EL (cell line): ENCODE measurements at regions not wholly inside any gene's neighbourhood (a gene's known extent, or its start where the extent isn't known, plus 50 kb on each side); places are given as distances from the start of the nearest gene placed in this dataset.
"Not testable (repeated sequence)": the region's sequence is repeated elsewhere in the genome, so short reads cannot be mapped to it uniquely, and the experiment has no call there.

Source experiments
- DNase-seq: peaks from one replicate; pipeline ENCODE4 v3.0.0-alpha.2; 2016

GRCh38 chr5:63180190-63180589, 601.6 kb downstream of the LRRC70 start:
- DNase-seq: not testable (repeated sequence)

DNA sequence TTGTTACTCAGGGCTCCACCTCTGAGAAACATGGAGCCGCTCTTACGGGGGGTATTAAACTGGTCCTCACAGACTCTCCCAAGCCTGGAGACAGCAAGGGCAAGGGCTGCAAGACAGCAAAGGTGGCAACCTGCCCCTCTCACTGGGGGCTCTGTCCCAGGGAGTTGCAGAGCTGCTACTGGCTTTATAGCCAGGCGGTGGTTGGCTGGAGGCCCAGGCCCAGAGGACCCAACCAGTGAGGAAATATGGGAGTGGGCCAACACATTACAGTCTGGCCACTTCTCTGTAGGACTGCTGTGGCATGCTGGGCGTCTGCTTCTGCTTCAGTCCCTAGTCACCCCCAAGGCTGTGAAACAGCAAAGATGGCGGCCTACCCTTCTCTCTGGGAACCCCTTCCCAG, 597.2 kb downstream of the LRRC70 start:
- DNase-seq: no peak

GRCh38 chr5:63170486-63170885, 591.9 kb downstream of the LRRC70 start:
- no peak for DNase-seq

- DNase-seq: no peak
Measured at GRCh38 chr5:63164838-63165535, 586.4 kb downstream of the LRRC70 start.

DNA sequence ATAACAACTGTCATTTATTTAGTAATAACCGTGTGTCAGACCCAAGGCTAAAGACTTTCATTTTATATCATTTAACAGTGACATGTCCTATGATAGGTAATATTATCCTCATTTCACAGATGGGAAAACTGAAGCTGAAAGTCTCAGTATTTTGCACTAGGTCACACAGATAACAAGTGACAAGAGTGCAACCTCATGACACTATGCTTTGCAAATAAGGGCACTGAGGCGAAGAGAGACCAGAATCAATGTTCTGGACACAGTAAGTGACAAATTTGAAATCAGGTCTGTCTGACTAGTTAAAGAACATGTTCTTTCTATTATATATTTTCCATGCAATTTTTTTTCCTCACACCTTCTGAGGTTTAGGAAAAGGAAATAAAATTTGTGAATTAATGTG, 585.7 kb downstream of the LRRC70 start:
- DNase-seq: no peak

DNA sequence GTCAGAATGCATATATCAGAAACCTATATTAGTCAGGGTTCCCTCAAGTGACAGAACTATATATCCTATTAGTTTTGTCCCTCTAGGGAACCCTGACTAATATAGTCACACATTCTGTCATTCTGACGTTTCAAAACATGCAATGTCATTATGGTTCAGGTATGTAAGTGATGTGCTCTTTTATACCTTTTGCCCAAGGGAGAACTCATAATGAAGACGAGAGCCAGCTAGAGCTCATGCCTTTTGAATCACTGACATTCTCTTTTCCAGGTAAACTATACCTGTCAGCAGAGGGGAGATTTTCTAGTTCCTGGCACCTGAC, 576.7 kb downstream of the LRRC70 start:
- DNase-seq: no peak

DNA sequence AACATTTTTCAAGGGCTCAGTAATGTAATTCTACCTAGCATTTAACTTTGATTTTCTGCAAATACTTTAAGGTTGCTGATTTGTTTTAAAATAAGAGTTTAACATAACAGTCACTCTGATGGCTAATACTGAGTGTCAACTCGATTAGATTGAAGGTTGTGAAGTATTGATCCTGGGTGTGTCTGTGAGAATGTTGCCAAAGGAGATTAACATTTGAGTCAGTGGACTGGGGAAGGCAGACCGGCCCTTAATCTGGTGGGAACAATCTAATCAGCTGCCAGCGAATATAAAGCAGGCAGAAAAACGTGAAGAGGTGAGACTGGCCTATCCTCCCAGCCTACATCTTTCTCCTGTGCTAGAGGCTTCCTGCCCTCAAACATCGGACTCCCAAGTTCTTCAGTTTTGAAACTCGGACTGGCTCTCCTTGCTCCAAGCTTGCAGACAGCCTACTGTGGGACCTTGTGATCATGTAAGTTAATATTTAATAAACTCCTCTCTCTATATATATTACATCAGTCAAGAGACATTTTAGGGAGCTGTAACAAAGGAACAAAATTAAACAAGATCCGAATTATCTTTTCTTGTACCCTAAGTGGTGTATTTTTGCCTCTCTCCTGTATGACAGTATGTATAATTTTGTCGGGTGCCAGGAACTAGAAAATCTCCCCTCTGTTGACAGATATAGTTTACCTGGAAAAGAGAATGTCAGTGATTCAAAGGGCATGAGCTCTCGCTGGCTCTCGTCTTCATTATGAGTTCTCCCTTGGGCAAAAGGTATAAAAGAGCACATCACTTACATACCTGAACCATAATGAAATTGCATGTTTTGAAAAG, 576.1 kb downstream of the LRRC70 start:
- DNase-seq: no peak

- no peak for DNase-seq
Measured at GRCh38 chr5:63152871-63153270, 574.3 kb downstream of the LRRC70 start.

- DNase-seq: no peak
Measured at GRCh38 chr5:63145167-63145566, 566.5 kb downstream of the LRRC70 start.

DNA sequence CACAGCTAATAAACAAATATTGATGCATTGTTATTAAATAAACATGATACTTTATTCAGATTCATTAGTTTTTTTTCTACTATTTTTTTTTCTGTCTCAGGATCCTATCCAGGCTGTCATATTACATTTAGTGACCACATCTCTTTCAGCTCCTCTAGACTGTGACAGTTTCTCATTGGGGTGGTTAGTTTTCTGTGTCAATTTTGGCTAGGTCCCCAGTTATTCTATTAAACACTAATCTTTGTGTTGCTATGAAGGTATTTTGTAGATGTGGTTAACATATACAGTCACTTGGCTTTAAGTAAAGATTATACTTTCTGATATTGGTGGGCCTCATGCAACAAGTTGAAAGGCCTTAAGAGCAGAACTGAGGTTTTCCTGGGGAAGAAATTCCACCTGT, 563.0 kb downstream of the LRRC70 start:
- DNase-seq: no peak

GRCh38 chr5:63135291-63135690, 556.7 kb downstream of the LRRC70 start:
- no peak for DNase-seq

GRCh38 chr5:63131626-63132285, 553.1 kb downstream of the LRRC70 start:
- DNase-seq: peak; percentile 55

- DNase-seq: no peak
Measured at GRCh38 chr5:63128761-63129160, 550.1 kb downstream of the LRRC70 start.

GRCh38 chr5:63128018-63128417, 549.4 kb downstream of the LRRC70 start:
- DNase-seq: no peak

DNA sequence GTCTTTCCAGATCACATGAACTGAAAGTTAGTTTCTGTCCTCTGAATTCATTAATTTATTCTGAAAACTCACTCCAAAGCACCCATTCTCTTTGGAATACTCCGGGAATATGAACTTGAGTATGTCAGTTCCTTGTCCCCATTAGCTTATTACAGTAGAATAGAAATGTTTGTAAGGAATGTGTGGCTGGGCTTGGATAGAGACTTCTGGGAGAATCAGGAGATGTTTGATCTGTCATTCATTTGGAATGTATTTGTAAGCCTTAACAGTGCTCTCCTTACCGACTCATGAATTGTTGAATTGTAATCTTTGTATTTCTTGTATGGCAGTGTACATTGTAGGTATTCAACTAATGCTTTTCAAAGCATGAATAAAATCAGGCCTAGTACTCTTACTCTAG, 548.4 kb downstream of the LRRC70 start:
- DNase-seq: peak; percentile 39

GRCh38 chr5:63125862-63126261, 547.2 kb downstream of the LRRC70 start:
- peak; percentile 40 for DNase-seq

DNA sequence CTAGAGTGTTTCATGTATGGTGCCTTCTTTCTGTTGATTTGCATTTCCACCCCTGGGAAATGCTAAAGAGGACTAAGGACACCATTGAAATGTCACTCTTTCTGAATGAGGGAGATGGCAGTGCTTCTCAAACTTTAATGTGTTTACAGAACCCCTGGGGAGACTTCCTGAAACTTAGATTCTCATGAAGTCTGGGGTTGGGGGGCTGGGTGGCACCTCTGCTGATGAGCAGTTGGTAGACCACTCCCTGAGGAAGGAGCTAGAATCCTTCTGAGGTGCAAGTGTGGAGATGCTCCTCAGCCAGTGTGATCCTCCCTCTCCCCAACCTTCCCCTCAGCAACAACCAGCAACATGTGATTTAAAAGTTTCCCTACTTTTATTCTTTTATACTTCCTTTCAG, 546.8 kb downstream of the LRRC70 start:
- DNase-seq: no peak

DNA sequence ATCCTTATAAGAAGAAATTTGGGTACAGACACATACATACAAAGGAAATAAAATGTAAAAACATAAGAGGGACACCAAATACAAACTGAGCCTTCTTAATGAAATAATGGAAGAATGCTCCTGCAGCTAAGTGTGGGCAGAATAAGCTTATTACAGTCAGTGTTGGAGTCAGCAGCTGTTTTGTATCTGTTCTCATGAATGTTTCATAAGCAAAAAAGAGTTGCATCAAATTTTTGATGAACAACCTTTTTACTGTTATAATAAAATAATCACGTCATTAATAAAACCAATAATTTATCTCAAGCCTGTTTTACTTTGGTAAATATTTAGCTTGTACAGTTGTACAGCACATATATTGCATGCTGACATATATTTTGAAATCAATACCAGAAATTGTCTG, 545.6 kb downstream of the LRRC70 start:
- DNase-seq: no peak

DNA sequence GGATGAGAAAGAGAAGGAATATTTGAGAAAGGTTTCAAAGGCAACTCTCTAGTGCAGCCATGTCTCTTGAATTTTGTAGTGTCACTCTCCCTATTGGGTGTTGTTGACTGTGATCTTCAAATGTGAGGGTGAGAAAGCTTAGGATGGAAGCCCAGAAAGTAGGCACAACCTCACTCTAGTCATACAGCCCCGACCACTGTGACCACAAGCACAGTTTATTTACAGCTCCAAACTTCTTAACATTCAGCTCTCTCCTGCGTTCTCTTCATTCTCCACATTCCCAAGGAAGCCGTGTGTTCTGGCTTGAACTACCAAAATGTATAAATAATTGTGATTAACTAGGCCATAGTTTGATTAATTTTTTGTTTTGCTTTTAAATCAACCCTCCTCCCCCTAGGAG, 542.9 kb downstream of the LRRC70 start:
- no peak for DNase-seq

- DNase-seq: no peak
Measured at GRCh38 chr5:63118221-63118620, 539.6 kb downstream of the LRRC70 start.

- no peak for DNase-seq
Measured at GRCh38 chr5:63111891-63112290, 533.3 kb downstream of the LRRC70 start.

DNA sequence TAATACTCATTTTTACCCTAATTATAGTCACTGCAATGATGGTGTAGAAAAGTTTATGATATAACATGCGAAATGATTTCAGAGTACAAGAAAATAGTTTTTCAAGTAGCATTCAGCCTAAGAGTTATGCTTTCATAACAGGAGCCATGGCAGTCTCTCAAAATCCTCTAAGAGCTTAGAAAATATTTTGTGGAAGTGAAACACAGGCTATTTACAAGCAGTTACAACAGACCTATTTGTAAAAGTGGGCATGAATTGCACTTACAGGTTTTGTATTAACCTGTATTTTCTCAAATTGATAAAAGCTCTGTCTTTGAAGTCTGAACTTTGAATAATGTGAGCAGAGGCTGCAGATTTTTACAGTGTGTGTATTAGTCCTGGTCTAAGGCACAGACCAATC, 523.3 kb downstream of the LRRC70 start:
- DNase-seq: no peak

- DNase-seq: no peak
Measured at GRCh38 chr5:63097286-63097685, 518.7 kb downstream of the LRRC70 start.

DNA sequence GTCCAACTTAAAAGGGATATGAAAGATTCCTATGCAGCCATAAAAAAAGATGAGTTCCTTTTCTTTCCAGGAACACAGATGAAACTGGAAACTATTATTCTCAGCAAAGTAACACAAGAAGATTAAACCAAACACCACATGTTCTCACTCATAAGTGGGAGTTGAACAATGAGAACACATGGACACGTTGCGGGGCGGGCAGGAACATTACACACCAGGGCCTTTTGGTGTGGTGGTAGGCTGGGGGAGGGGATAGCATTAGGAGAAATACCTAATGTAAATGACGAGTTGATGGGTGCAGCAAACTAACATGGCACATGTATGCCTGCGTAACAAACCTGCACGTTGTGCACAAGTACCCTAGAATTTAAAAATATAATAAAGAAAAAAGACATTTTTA, 516.1 kb downstream of the LRRC70 start:
- no peak for DNase-seq
